ENCODE measurements at regions not wholly inside any gene's neighbourhood (a gene's known extent, or its start where the extent isn't known, plus 50 kb on each side); places are given as distances from the start of the nearest gene placed in this dataset.

DNA sequence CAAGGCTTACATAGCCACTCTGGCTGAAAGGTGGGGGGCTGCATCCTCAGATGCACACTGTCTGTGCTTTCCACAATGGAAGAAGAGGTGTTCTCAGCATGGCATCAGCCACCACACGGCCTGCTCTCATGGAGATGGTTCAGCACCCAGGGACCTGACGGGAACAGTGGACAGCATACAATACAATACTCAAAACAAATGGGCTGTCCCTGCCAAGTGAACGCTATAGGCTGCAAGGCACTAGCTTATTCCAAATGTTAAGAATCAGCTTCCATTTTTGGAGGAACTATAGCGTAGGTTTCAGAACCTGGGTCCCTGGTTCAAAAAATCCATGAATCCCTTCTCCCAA is 77.2 kb downstream of the ZNF608 start:
- Histone ChIP-seq H2AFZ (ENCODE audit: low read depth, low read length, poor library complexity, severe bottlenecking) (no peak overlapping the region), H3K4me1 (ENCODE audit: control insufficient read depth in 1 of 2, insufficient read depth in 2 of 2, low read length in 2 of 2) (peaks cover 5 to 11% of the 10 kb centered on the region in 2 experiments; a peak in 3 of 4 replicates), H3K27me3 (ENCODE audit: insufficient read depth, low read length) (no peaks in the 10 kb centered on the region), H3K4me3 (replicated peaks in 1 of 2; ENCODE audit: low read depth in 1 of 2, low read length in 2 of 2) (no peak overlapping the region), H3K9me2 (ENCODE audit: insufficient read depth) (no peaks in the 10 kb centered on the region), H3K9ac (ENCODE audit: low read length) (no peak overlapping the region), H3K79me2 (ENCODE audit: insufficient read depth, low read length) (no peaks in the 10 kb centered on the region), H4K20me1 (ENCODE audit: insufficient read depth) (no peaks in the 10 kb centered on the region), H3K27ac (ENCODE audit: low read depth, low read length) (no peak overlapping the region), H3K4me2 (ENCODE audit: low read length) (no peak overlapping the region), H3K36me3 (ENCODE audit: control insufficient read depth in 1 of 2, insufficient read depth in 2 of 2, low read length in 2 of 2) (no peaks in the 10 kb centered on the region), H3K9me3 (ENCODE audit: control insufficient read depth in 1 of 2, insufficient read depth in 1 of 2, low read depth in 1 of 2, low read length in 2 of 2) (no peaks in the 10 kb centered on the region)
- RAD21 ChIA-PET (ENCODE audit: low non-redundant PET in 1 of 2, low total read pairs in 2 of 2, uncharacterized antibody in 2 of 2, unreplicated experiment in 2 of 2): no interaction called here
- TF ChIP-seq, protein P1, sequence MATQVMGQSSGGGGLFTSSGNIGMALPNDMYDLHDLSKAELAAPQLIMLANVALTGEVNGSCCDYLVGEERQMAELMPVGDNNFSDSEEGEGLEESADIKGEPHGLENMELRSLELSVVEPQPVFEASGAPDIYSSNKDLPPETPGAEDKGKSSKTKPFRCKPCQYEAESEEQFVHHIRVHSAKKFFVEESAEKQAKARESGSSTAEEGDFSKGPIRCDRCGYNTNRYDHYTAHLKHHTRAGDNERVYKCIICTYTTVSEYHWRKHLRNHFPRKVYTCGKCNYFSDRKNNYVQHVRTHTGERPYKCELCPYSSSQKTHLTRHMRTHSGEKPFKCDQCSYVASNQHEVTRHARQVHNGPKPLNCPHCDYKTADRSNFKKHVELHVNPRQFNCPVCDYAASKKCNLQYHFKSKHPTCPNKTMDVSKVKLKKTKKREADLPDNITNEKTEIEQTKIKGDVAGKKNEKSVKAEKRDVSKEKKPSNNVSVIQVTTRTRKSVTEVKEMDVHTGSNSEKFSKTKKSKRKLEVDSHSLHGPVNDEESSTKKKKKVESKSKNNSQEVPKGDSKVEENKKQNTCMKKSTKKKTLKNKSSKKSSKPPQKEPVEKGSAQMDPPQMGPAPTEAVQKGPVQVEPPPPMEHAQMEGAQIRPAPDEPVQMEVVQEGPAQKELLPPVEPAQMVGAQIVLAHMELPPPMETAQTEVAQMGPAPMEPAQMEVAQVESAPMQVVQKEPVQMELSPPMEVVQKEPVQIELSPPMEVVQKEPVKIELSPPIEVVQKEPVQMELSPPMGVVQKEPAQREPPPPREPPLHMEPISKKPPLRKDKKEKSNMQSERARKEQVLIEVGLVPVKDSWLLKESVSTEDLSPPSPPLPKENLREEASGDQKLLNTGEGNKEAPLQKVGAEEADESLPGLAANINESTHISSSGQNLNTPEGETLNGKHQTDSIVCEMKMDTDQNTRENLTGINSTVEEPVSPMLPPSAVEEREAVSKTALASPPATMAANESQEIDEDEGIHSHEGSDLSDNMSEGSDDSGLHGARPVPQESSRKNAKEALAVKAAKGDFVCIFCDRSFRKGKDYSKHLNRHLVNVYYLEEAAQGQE (IDR thresholded peaks at IDR 0.05; ENCODE audit: low read depth): no peak
- no peak for TF ChIP-seq TCF7L2 (IDR thresholded peaks at IDR 0.05; ENCODE audit: borderline replicate concordance, extremely low read depth, insufficient read depth, insufficient read length)
- TF ChIP-seq CBX3 (IDR thresholded peaks at IDR 0.05; ENCODE audit: low read depth): no peak
- TF ChIP-seq YY1 (IDR thresholded peaks at IDR 0.05; ENCODE audit: extremely low read depth, insufficient replicate concordance, low read depth, low read length): no peak
- no peak for TF ChIP-seq ATF3 (IDR thresholded peaks at IDR 0.05)
- no peak for TF ChIP-seq SIN3A (IDR thresholded peaks at IDR 0.05; ENCODE audit: low read depth)
- no peak for TF ChIP-seq ZNF274 (IDR thresholded peaks at IDR 0.05; ENCODE audit: low read depth, low read length)
- TF ChIP-seq POLR2A (IDR thresholded peaks at IDR 0.05; ENCODE audit: borderline replicate concordance, extremely low read depth, insufficient read depth, insufficient read length): no peak
- no peak for TF ChIP-seq SRF (IDR thresholded peaks at IDR 0.05; ENCODE audit: low read depth)
- no peak for TF ChIP-seq JUND (IDR thresholded peaks at IDR 0.05)
- no peak for TF ChIP-seq CEBPB (IDR thresholded peaks at IDR 0.05; ENCODE audit: low read depth)
- TF ChIP-seq RAD21 (IDR thresholded peaks at IDR 0.05; ENCODE audit: low read depth): no peak
- TF ChIP-seq ZBTB33 (IDR thresholded peaks at IDR 0.05; ENCODE audit: extremely low read depth, insufficient replicate concordance, low read length): no peak
- TF ChIP-seq EGR1 (IDR thresholded peaks at IDR 0.05; ENCODE audit: low read depth): no peak
- TF ChIP-seq FOSL1 (IDR thresholded peaks at IDR 0.05; ENCODE audit: low read depth): no peak
- no peak for TF ChIP-seq POLR2AphosphoS5 (IDR thresholded peaks at IDR 0.05; ENCODE audit: low read depth, low read length)
- TF ChIP-seq MAX (IDR thresholded peaks at IDR 0.05): no peak
- CTCF ChIA-PET: no interaction called here
- DNase-seq (ENCODE audit: low read depth, low spot score) (no peak), ATAC-seq (no peak)
- no TSS peak for BruUV-seq (replicated peaks)
- intact Hi-C loops (cut with micrococcal nuclease): no loop called here
- POLR2A ChIA-PET: no interaction called here

Data from HCT116 (cell line).